ENCODE measurements at regions not wholly inside any gene's neighbourhood (a gene's known extent, or its start where the extent isn't known, plus 50 kb on each side); places are given as distances from the start of the nearest gene placed in this dataset.

- H3K36me3 Mint-ChIP-seq (ENCODE audit: low read depth) = no peaks in the 10 kb centered on the region
- DNase-seq (ENCODE audit: low read depth, low spot score) = no peak
- no peak overlapping the region for H3K27ac Mint-ChIP-seq (ENCODE audit: unreplicated experiment)
- H3K4me3 Mint-ChIP-seq = no peak overlapping the region
- H3K27me3 Mint-ChIP-seq (ENCODE audit: low read depth) = no peaks in the 10 kb centered on the region
- peaks cover 17% of the 10 kb centered on the region for H3K4me1 Mint-ChIP-seq
- TF ChIP-seq CTCF (conservative IDR thresholded peaks at IDR 0.05) = no peak
- H3K9me3 Mint-ChIP-seq = no peaks in the 10 kb centered on the region
Observed at GRCh38 chr11:116171271-116172140, 601.3 kb downstream of the BUD13 start.

- no peak for DNase-seq (ENCODE audit: low read depth, low spot score)
- Mint-ChIP-seq H3K4me3 (no peak overlapping the region), H3K9me3 (no peaks in the 10 kb centered on the region), H3K36me3 (ENCODE audit: low read depth) (no peaks in the 10 kb centered on the region), H3K4me1 (peaks cover 8% of the 10 kb centered on the region), H3K27ac (ENCODE audit: unreplicated experiment) (no peak overlapping the region), H3K27me3 (ENCODE audit: low read depth) (no peaks in the 10 kb centered on the region)
- peak; percentile 33 for TF ChIP-seq CTCF (conservative IDR thresholded peaks at IDR 0.05)
Observed at GRCh38 chr11:116170526-116171120, 602.2 kb downstream of the BUD13 start.

- H3K9me3 Mint-ChIP-seq = no peaks in the 10 kb centered on the region
- H3K4me1 Mint-ChIP-seq = peaks cover 5% of the 10 kb centered on the region
- DNase-seq (ENCODE audit: low read depth, low spot score) = no peak
- TF ChIP-seq CTCF (conservative IDR thresholded peaks at IDR 0.05) = no peak
- H3K4me3 Mint-ChIP-seq = no peak overlapping the region
- no peaks in the 10 kb centered on the region for H3K27me3 Mint-ChIP-seq (ENCODE audit: low read depth)
- no peaks in the 10 kb centered on the region for H3K36me3 Mint-ChIP-seq (ENCODE audit: low read depth)
- no peak overlapping the region for H3K27ac Mint-ChIP-seq (ENCODE audit: unreplicated experiment)
Observed at GRCh38 chr11:116169776-116170175, 603.0 kb downstream of the BUD13 start.

- no peaks in the 10 kb centered on the region for H3K36me3 Mint-ChIP-seq (ENCODE audit: low read depth)
- H3K4me1 Mint-ChIP-seq = peaks cover 1% of the 10 kb centered on the region
- H3K27ac Mint-ChIP-seq (ENCODE audit: unreplicated experiment) = no peak overlapping the region
- H3K9me3 Mint-ChIP-seq = no peaks in the 10 kb centered on the region
- no peaks in the 10 kb centered on the region for H3K27me3 Mint-ChIP-seq (ENCODE audit: low read depth)
- DNase-seq (ENCODE audit: low read depth, low spot score) = no peak
- no peak for TF ChIP-seq CTCF (conservative IDR thresholded peaks at IDR 0.05)
- no peak overlapping the region for H3K4me3 Mint-ChIP-seq
Observed at GRCh38 chr11:116168459-116168787, 604.4 kb downstream of the BUD13 start.

- Mint-ChIP-seq H3K4me3 (no peak overlapping the region), H3K36me3 (ENCODE audit: low read depth) (no peaks in the 10 kb centered on the region), H3K27me3 (ENCODE audit: low read depth) (no peaks in the 10 kb centered on the region), H3K4me1 (peaks cover 6% of the 10 kb centered on the region), H3K9me3 (no peaks in the 10 kb centered on the region), H3K27ac (ENCODE audit: unreplicated experiment) (no peak overlapping the region)
- no peak for TF ChIP-seq CTCF (conservative IDR thresholded peaks at IDR 0.05)
- DNase-seq (ENCODE audit: low read depth, low spot score) = no peak
Observed at GRCh38 chr11:116167706-116168458, 604.9 kb downstream of the BUD13 start.
